ENCODE measurements at regions not wholly inside any gene's neighbourhood (a gene's known extent, or its start where the extent isn't known, plus 50 kb on each side); places are given as distances from the start of the nearest gene placed in this dataset.
"Not testable (repeated sequence)": the region's sequence is repeated elsewhere in the genome, so short reads cannot be mapped to it uniquely, and the experiment has no call there.

- DNase-seq (ENCODE audit: low spot score): no peak
Measured at GRCh38 chr2:167843657-167844056, 403.7 kb downstream of the STK39 start.

DNA sequence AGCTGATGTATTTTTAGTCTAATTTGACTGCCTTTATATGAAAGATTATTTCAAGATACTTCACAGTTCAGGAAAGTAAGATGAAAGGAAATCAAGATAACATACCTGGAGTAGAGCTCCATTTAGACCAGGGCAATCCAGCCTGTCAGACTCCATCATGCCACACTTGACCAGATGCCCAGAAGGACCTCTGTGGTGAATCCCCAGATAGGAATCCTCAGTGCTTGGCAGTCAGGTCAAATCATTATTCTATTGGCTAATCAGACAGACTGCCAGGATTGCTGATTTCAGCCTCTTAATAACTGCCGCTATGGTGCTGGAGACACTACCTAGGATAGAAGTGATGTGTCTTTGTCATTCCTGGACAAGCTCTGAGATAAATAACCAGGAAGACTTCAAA lies 404.2 kb downstream of the STK39 start:
- no peak for DNase-seq (ENCODE audit: low spot score)

- no peak for DNase-seq (ENCODE audit: low spot score)
Measured at GRCh38 chr2:167842047-167842446, 405.3 kb downstream of the STK39 start.

GRCh38 chr2:167835290-167835689 lies 412.1 kb downstream of the STK39 start:
- DNase-seq (ENCODE audit: low spot score): not testable (repeated sequence)

DNA sequence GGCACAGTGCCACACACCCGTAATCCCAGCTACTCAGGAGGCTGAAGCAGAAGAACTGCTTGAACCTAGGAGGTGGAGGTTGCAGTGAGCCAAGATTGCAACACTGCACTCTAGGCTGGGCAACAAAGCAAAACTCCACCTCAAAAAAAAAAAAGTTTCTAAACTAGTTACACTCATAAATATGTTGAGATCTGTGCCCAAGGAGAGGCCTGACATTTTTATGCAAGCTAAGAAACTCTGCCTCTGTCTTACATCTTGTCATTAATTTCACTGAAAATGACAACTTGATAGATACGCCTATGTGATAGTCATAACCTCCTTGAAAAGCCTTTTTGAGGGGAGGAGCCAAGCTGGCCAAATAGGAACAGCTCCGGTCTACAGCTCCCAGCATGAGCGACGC lies 412.7 kb downstream of the STK39 start:
- no peak for DNase-seq (ENCODE audit: low spot score)

- DNase-seq (ENCODE audit: low spot score): no peak
Measured at GRCh38 chr2:167833294-167833693, 414.1 kb downstream of the STK39 start.

DNA sequence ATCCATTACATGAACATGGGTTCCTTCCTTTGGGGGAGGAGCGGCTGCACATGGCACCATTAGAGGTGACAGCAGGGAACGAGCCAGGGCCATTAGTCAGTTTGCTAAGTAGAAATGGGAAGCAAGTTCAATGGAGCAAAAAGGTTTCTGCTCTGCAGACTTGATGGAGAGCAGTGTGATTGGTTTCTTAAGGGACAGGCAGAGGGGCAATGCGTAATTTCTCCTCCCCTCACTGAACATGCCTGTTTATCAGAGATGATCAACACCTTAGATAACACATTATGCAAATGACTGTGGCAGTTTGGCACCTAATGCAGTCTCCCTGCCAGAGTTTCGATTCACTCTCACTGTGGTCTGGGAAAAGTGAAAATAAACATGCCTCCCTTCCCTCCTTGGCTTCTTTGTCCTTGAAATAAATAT lies 414.5 kb downstream of the STK39 start:
- no peak for DNase-seq (ENCODE audit: low spot score)

DNA sequence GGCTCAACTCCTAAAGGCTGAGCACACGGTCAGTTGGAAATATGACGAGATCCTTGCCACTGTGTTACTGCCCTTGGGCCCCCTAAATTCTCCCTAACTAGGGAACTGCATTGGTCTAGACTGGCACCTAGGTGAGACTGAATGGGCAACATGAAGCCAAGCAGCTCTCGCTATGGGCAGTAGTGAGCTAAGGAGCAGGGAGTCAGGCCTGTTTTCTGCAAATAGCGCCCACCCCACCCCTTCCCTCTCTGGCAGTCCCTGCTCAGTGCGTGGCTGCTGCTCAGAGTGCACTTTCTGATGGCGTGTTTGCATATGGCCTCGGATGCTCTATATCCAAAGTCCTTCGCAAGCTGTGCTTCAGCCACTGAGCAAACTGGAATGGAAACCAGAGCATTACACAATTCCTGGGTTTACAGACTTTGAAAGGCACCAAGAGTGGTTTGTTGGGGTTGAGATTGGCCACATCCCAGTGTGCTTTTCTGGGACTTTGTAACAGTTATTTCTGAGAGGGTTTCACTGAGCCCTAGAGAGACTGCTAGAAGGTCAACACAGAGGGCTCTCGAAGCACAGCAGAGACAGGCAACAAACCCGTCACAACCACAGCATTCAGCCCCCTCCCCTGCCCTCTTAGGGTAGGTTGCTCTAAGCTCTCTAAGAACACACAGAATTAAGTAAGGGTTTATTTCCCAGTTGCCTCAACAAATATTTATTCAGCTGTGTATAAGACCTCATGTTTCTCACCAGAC lies 419.9 kb downstream of the STK39 start:
- no peak for DNase-seq (ENCODE audit: low spot score)

DNA sequence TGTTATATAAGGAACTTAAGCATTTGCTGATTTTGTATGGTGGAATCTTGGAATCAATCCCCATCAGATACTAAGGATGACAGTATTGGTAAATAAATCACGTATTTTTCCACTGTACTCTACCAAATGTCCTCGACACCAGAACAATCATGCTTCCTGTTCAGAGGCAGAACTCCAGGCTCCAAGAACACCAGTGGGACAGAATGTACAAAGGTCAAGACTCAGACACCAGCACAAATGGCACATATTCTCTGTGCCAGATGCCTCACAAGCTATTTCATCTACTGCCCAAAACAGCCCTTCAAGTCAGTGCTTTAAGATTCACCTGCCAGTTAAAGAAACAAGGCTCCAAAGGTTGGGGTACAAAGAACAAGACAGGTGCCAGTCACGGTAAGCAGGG lies 420.5 kb downstream of the STK39 start:
- no peak for DNase-seq (ENCODE audit: low spot score)

- no peak for DNase-seq (ENCODE audit: low spot score)
Measured at GRCh38 chr2:167825664-167826063, 421.7 kb downstream of the STK39 start.

- DNase-seq (ENCODE audit: low spot score): no peak
Measured at GRCh38 chr2:167822690-167823465, 424.5 kb downstream of the STK39 start.

- no peak for DNase-seq (ENCODE audit: low spot score)
Measured at GRCh38 chr2:167820488-167820887, 426.9 kb downstream of the STK39 start.

- no peak for DNase-seq (ENCODE audit: low spot score)
Measured at GRCh38 chr2:167818521-167818920, 428.9 kb downstream of the STK39 start.

GRCh38 chr2:167817908-167818307 lies 429.5 kb downstream of the STK39 start:
- DNase-seq (ENCODE audit: low spot score): no peak

DNA sequence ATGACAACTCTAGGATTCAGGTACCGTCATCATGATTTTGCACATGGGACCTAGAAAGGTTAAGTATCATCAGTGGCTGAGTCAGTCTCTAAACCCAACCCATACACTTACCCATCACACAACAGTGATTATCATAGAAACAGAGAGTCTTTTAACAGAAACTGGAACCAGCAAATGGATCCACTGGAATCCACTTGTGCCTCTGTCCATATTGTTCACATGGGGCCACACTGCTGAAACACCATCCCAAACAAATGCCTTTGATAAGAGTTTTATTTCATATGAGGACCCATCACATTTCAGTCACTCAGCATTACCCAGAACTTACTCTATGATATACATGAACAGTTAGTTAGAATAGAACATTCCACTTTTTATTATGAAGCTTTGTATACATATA lies 430.0 kb downstream of the STK39 start:
- DNase-seq (ENCODE audit: low spot score): no peak

DNA sequence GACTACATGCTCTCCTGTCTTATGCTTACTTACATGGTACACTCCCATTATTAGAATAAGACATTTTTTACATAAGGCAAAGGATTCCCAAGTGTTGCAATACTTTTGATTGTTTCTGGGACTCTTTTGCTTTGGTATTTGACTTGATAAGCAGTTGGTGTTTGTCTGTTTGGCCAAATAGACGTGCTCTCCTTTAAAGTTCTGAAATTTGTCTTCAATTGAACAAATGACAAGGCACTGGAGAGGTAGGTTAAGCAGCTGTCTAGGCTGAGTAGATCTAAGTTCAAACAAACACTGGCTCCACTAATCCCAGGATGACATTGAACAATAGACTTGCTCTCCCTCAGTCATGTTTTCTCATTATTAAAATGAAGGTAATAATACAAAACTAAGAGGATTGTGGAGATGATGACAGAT lies 430.5 kb downstream of the STK39 start:
- no peak for DNase-seq (ENCODE audit: low spot score)

- DNase-seq (ENCODE audit: low spot score): no peak
Measured at GRCh38 chr2:167814881-167815718, 432.3 kb downstream of the STK39 start.

DNA sequence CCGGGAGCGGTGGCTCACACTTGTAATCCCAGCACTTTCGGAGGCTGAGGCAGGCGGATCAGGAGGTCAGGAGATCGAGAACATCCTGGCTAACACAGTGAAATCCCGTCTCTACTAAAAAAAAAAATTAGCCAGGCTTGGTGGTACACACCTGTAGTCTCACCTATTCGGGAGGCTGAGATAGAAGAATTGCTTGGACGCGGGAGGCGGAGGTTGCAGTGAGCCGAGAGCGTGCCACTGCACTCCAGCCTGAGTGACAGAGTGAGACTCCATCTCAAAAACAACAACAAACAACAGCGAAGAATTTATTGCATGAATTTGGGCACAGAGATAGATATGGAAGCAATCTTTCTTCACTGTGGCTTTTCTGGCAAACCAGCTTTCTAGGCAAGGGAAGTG lies 432.9 kb downstream of the STK39 start:
- DNase-seq (ENCODE audit: low spot score): not testable (repeated sequence)

GRCh38 chr2:167809799-167810198 lies 437.6 kb downstream of the STK39 start:
- not testable (repeated sequence) for DNase-seq (ENCODE audit: low spot score)

- DNase-seq (ENCODE audit: low spot score): no peak
Measured at GRCh38 chr2:167803449-167803988, 443.9 kb downstream of the STK39 start.

- no peak for DNase-seq (ENCODE audit: low spot score)
Measured at GRCh38 chr2:167794554-167795255, 452.7 kb downstream of the STK39 start.

- no peak for DNase-seq (ENCODE audit: low spot score)
Measured at GRCh38 chr2:167793725-167794124, 453.7 kb downstream of the STK39 start.

Data from ecto neural progenitor cell (in vitro differentiated cells).